SK-N-SH treated with all-trans-retinoic acid at 6 μM for 48 hours (cell line): ENCODE measurements at regions not wholly inside any gene's neighbourhood (a gene's known extent, or its start where the extent isn't known, plus 50 kb on each side); places are given as distances from the start of the nearest gene placed in this dataset.

Source experiments
- ATAC-seq: fragments of 200-7000 bp; cut with Tn5 transposase; 3 replicates; pipeline ENCODE4 v1.9.1; 2020; ENCODE audit warnings: mild to moderate bottlenecking, moderate library complexity
- ARNTL ChIP-seq: fragments of 450-650 bp; formaldehyde crosslinking; IDR thresholded peaks from 2 replicates; pipeline ENCODE4 v1.5.0; 2020; ENCODE audit warnings: low read depth, mild to moderate bottlenecking, moderate library complexity, borderline replicate concordance
- BACH2 ChIP-seq: fragments of 250-450 bp; sonication (Bioruptor Pico); IDR thresholded peaks from 2 replicates; pipeline ENCODE4 v1.9.0; 2021; ENCODE audit warnings: mild to moderate bottlenecking, borderline replicate concordance
- CREB5 ChIP-seq: fragments of 250-450 bp; sonication (Bioruptor Pico); IDR thresholded peaks from 2 replicates; pipeline ENCODE4 v1.5.1; 2020; ENCODE audit warnings: low read depth, mild to moderate bottlenecking, moderate library complexity
- CSDC2 ChIP-seq: fragments of 250-450 bp; sonication (Bioruptor Pico); IDR thresholded peaks from 2 replicates; pipeline ENCODE4 v1.5.0; 2020; ENCODE audit warnings: mild to moderate bottlenecking, moderate library complexity
- CSRNP3 ChIP-seq: fragments of 250-450 bp; sonication (Bioruptor Pico); IDR thresholded peaks from 2 replicates; pipeline ENCODE4 v1.5.1; 2021; ENCODE audit warnings: mild to moderate bottlenecking, moderate library complexity
- ESRRG ChIP-seq: fragments of 250-450 bp; sonication (Bioruptor Pico); IDR thresholded peaks from 2 replicates; pipeline ENCODE4 v1.6.1; 2021; ENCODE audit warnings: mild to moderate bottlenecking
- GLIS3 ChIP-seq: fragments of 250-450 bp; sonication (Bioruptor Pico); IDR thresholded peaks from 2 replicates; pipeline ENCODE4 v1.5.0; 2020; ENCODE audit warnings: mild to moderate bottlenecking, moderate library complexity
- ISL1 ChIP-seq: fragments of 250-450 bp; sonication (Bioruptor Pico); IDR thresholded peaks from 2 replicates; pipeline ENCODE4 v2.1.2; 2022; ENCODE audit warnings: mild to moderate bottlenecking, moderate library complexity
- OSR1 ChIP-seq: fragments of 250-450 bp; sonication (Bioruptor Pico); IDR thresholded peaks from 2 replicates; pipeline ENCODE4 v1.8.0; 2022; ENCODE audit warnings: moderate library complexity, mild to moderate bottlenecking, inconsistent platforms
- POU6F1 ChIP-seq: fragments of 250-450 bp; sonication (Bioruptor Pico); IDR thresholded peaks from 2 replicates; pipeline ENCODE4 v1.8.0; 2021; ENCODE audit warnings: low read depth, mild to moderate bottlenecking, moderate library complexity, borderline replicate concordance
- RARB ChIP-seq: fragments of 250-450 bp; sonication (Bioruptor Pico); IDR thresholded peaks from 2 replicates; pipeline ENCODE4 v1.8.0; 2021; ENCODE audit warnings: mild to moderate bottlenecking, moderate library complexity
- SNAI2 ChIP-seq: fragments of 250-450 bp; sonication (Bioruptor Pico); IDR thresholded peaks from 2 replicates; pipeline ENCODE4 v1.5.0; 2020; ENCODE audit warnings: mild to moderate bottlenecking, moderate library complexity
- TCF4 ChIP-seq: fragments of 250-450 bp; sonication (Bioruptor Pico); IDR thresholded peaks from 2 replicates; pipeline ENCODE4 v1.8.0; 2021; ENCODE audit warnings: mild to moderate bottlenecking, moderate library complexity, borderline replicate concordance
- TOX ChIP-seq: fragments of 250-450 bp; sonication (Bioruptor Pico); IDR thresholded peaks from 2 replicates; pipeline ENCODE4 v1.8.0; 2021; ENCODE audit warnings: mild to moderate bottlenecking, moderate library complexity, borderline replicate concordance
- TSHZ2 ChIP-seq: fragments of 250-450 bp; sonication (Bioruptor Pico); IDR thresholded peaks from 2 replicates; pipeline ENCODE4 v1.5.0; 2020; ENCODE audit warnings: mild to moderate bottlenecking, moderate library complexity
- ZC3H10 ChIP-seq: fragments of 250-450 bp; sonication (Bioruptor Pico); IDR thresholded peaks from 2 replicates; pipeline ENCODE4 v1.5.1; 2021; ENCODE audit warnings: mild to moderate bottlenecking, moderate library complexity
- ZFP3 ChIP-seq: fragments of 250-450 bp; sonication (Bioruptor Pico); IDR thresholded peaks from 2 replicates; pipeline ENCODE4 v1.5.0; 2020; ENCODE audit warnings: mild to moderate bottlenecking, moderate library complexity
- ZFP30 ChIP-seq: fragments of 450-650 bp; formaldehyde crosslinking; IDR thresholded peaks from 2 replicates; pipeline ENCODE4 v1.5.0; 2022; ENCODE audit warnings: mild to moderate bottlenecking, moderate library complexity
- ZNF70 ChIP-seq: fragments of 450-650 bp; formaldehyde crosslinking; IDR thresholded peaks from 2 replicates; pipeline ENCODE4 v1.5.0; 2020; ENCODE audit warnings: mild to moderate bottlenecking, moderate library complexity
- ZNF8 ChIP-seq: fragments of 450-650 bp; formaldehyde crosslinking; IDR thresholded peaks from 2 replicates; pipeline ENCODE4 v1.5.0; 2020; ENCODE audit warnings: mild to moderate bottlenecking, moderate library complexity

GRCh38 chr20:53786071-53786444, 192.4 kb upstream of the ZNF217 start:
- TF ChIP-seq TCF4 (CRISPR knock-in tag) = no peak
- TF ChIP-seq ARNTL = no peak
- no peak for TF ChIP-seq TSHZ2 (CRISPR knock-in tag)
- TF ChIP-seq ZNF70 (CRISPR knock-in tag) = no peak
- no peak for TF ChIP-seq TOX (CRISPR knock-in tag)
- no peak for TF ChIP-seq ZFP30 (CRISPR knock-in tag)
- TF ChIP-seq SNAI2 = no peak
- TF ChIP-seq CREB5 (CRISPR knock-in tag) = no peak
- no peak for TF ChIP-seq POU6F1 (CRISPR knock-in tag)
- TF ChIP-seq ZNF8 (CRISPR knock-in tag) = no peak
- no peak for TF ChIP-seq CSDC2 (CRISPR knock-in tag)
- no peak for TF ChIP-seq ZFP3 (CRISPR knock-in tag)
- no peak for TF ChIP-seq GLIS3
- TF ChIP-seq OSR1 = no peak
- TF ChIP-seq ISL1 (CRISPR knock-in tag) = no peak
- TF ChIP-seq ZC3H10 (CRISPR knock-in tag) = no peak
- TF ChIP-seq BACH2 (CRISPR knock-in tag) = no peak
- no peak for TF ChIP-seq CSRNP3
- ATAC-seq = no peak

- TF ChIP-seq ZNF8 (CRISPR knock-in tag) (no peak), RARB (CRISPR knock-in tag) (no peak), ZFP3 (CRISPR knock-in tag) (no peak), ZC3H10 (CRISPR knock-in tag) (no peak), CREB5 (CRISPR knock-in tag) (no peak), TCF4 (CRISPR knock-in tag) (no peak), CSRNP3 (no peak), TSHZ2 (CRISPR knock-in tag) (no peak), ARNTL (no peak), ESRRG (CRISPR knock-in tag) (no peak)
- no peak for ATAC-seq
Measured at GRCh38 chr20:53785320-53785719, 191.7 kb upstream of the ZNF217 start.
